ENCODE measurements at regions not wholly inside any gene's neighbourhood (a gene's known extent, or its start where the extent isn't known, plus 50 kb on each side); places are given as distances from the start of the nearest gene placed in this dataset.

- Histone ChIP-seq H3K36me3 (ENCODE audit: control insufficient read depth in 4 of 4, insufficient read depth in 4 of 4, low read length in 4 of 4) (no peaks in the 10 kb centered on the region), H3K4me1 (ENCODE audit: control insufficient read depth in 5 of 5, insufficient read depth in 5 of 5, low read length in 5 of 5) (no peaks in the 10 kb centered on the region), H3K4me3 (no peak overlapping the region), H3K27me3 (ENCODE audit: control insufficient read depth in 3 of 3, insufficient read depth in 3 of 3, low read length in 2 of 3) (no peaks in the 10 kb centered on the region), H3K9ac (ENCODE audit: insufficient read depth in 1 of 2, low read length in 2 of 2) (no peak overlapping the region), H3K9me3 (ENCODE audit: control insufficient read depth in 4 of 4, insufficient read depth in 3 of 4, low read length in 3 of 4) (no peaks in the 10 kb centered on the region), H3K27ac (ENCODE audit: low read depth in 1 of 2, low read length in 1 of 2) (no peak overlapping the region)
- no peak for ATAC-seq (ENCODE audit: insufficient read depth, low FRiP score)
- DNase-seq = peak; percentile 2 to 50 (median 12)
- TF ChIP-seq CTCF (IDR thresholded peaks at IDR 0.05; ENCODE audit: control extremely low read depth, extremely low read depth) = no peak
These were observed 573.0 kb upstream of the PCDH15 start for GRCh38 chr10:55374060-55374459.

- Histone ChIP-seq H3K4me1 (ENCODE audit: control insufficient read depth in 5 of 5, insufficient read depth in 5 of 5, low read length in 5 of 5) (no peaks in the 10 kb centered on the region), H3K9me3 (ENCODE audit: control insufficient read depth in 4 of 4, insufficient read depth in 3 of 4, low read length in 3 of 4) (no peaks in the 10 kb centered on the region), H3K27ac (ENCODE audit: low read depth in 1 of 2, low read length in 1 of 2) (no peak overlapping the region), H3K27me3 (ENCODE audit: control insufficient read depth in 3 of 3, insufficient read depth in 3 of 3, low read length in 2 of 3) (no peaks in the 10 kb centered on the region), H3K9ac (ENCODE audit: insufficient read depth in 1 of 2, low read length in 2 of 2) (no peak overlapping the region), H3K36me3 (ENCODE audit: control insufficient read depth in 4 of 4, insufficient read depth in 4 of 4, low read length in 4 of 4) (no peaks in the 10 kb centered on the region), H3K4me3 (no peak overlapping the region)
- WGBS, 2 donors = 76 to 77% methylated on average over 1 of the region's 1 CpG
- ATAC-seq (ENCODE audit: insufficient read depth, low FRiP score) = no peak
- no peak for TF ChIP-seq CTCF (IDR thresholded peaks at IDR 0.05; ENCODE audit: control extremely low read depth, extremely low read depth)
- no peak for DNase-seq
These were observed 568.8 kb upstream of the PCDH15 start for GRCh38 chr10:55369670-55370420.

- DNase-seq = no peak
- Histone ChIP-seq H3K9me3 (ENCODE audit: control insufficient read depth in 4 of 4, insufficient read depth in 3 of 4, low read length in 3 of 4) (no peaks in the 10 kb centered on the region), H3K4me3 (no peak overlapping the region), H3K9ac (ENCODE audit: insufficient read depth in 1 of 2, low read length in 2 of 2) (no peak overlapping the region), H3K27me3 (ENCODE audit: control insufficient read depth in 3 of 3, insufficient read depth in 3 of 3, low read length in 2 of 3) (no peaks in the 10 kb centered on the region), H3K36me3 (ENCODE audit: control insufficient read depth in 4 of 4, insufficient read depth in 4 of 4, low read length in 4 of 4) (no peaks in the 10 kb centered on the region), H3K27ac (ENCODE audit: low read depth in 1 of 2, low read length in 1 of 2) (no peak overlapping the region), H3K4me1 (ENCODE audit: control insufficient read depth in 5 of 5, insufficient read depth in 5 of 5, low read length in 5 of 5) (no peaks in the 10 kb centered on the region)
- no peak for ATAC-seq (ENCODE audit: insufficient read depth, low FRiP score)
- WGBS, 2 donors = 77 to 78% methylated on average over 2 of the region's 2 CpGs
- TF ChIP-seq CTCF (IDR thresholded peaks at IDR 0.05; ENCODE audit: control extremely low read depth, extremely low read depth) = no peak
These were observed 567.4 kb upstream of the PCDH15 start for GRCh38 chr10:55368467-55368866.

- H3K27ac ChIP-seq (ENCODE audit: low read depth in 1 of 2, low read length in 1 of 2) = no peak overlapping the region
- H3K9me3 ChIP-seq (ENCODE audit: control insufficient read depth in 4 of 4, insufficient read depth in 3 of 4, low read length in 3 of 4) = no peaks in the 10 kb centered on the region
- ATAC-seq (ENCODE audit: insufficient read depth, low FRiP score) = no peak
- no peak overlapping the region for H3K4me3 ChIP-seq
- no peaks in the 10 kb centered on the region for H3K36me3 ChIP-seq (ENCODE audit: control insufficient read depth in 4 of 4, insufficient read depth in 4 of 4, low read length in 4 of 4)
- no peaks in the 10 kb centered on the region for H3K27me3 ChIP-seq (ENCODE audit: control insufficient read depth in 3 of 3, insufficient read depth in 3 of 3, low read length in 2 of 3)
- H3K4me1 ChIP-seq (ENCODE audit: control insufficient read depth in 5 of 5, insufficient read depth in 5 of 5, low read length in 5 of 5) = no peaks in the 10 kb centered on the region
- no peak for DNase-seq
- no peak overlapping the region for H3K9ac ChIP-seq (ENCODE audit: insufficient read depth in 1 of 2, low read length in 2 of 2)
- no peak for TF ChIP-seq CTCF (IDR thresholded peaks at IDR 0.05; ENCODE audit: control extremely low read depth, extremely low read depth)
These were observed 566.5 kb upstream of the PCDH15 start for GRCh38 chr10:55367555-55367954.

All from lung (tissue), 11 donors.